AG08395 (cell line): ENCODE measurements at regions not wholly inside any gene's neighbourhood (a gene's known extent, or its start where the extent isn't known, plus 50 kb on each side); places are given as distances from the start of the nearest gene placed in this dataset.

Experiments used
- DNase-seq: peaks from one replicate; pipeline ENCODE4 v3.0.0; 2012; ENCODE audit warnings: mixed read lengths, low spot score

DNA sequence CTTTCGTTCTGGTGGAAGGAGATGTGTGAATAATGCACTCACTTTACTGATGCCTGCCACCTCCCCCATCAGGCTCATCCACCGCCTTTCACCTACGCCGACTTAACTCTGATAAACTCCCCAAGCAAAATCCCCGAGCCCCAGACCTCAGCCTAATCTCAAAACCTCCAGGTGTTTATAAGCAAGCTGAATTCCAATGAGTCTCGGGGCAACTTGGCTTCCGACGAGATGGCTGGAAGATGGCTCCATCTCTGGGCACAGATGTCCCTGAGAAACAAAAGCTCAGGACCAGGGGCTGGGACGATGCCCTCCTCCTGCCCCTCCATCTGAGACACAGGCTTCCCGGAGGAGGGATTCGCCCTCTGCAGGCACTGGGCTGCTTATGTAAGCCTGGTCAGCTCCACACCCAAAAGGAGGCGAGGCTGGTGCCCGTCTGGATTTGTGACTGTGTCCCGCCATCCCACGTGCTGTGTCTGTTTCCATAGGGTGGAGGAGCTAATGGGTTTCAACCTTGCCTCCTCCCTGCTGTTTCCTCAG is 386.4 kb upstream of the TNRC6C start:
- no peak for DNase-seq

DNA sequence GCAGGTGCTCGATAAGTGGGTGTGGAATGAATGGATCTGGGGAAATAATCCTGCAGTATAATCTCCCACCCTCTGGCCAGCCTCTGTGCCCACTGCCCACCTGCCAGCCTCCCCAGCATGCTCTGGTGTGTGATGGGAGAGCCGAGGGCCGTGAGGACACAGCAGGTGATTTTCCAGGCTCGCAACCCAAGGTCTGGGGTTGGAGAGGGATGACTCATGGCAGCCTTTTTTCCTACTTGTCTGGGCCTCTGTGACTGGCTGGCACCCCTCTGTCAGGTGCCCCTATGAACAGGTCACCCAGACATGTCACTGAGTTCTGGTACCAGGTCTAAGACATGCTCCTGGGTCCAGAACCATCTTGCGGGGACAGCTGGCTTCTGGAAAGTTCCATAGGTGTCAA is 385.7 kb upstream of the TNRC6C start:
- no peak for DNase-seq

GRCh38 chr17:77577491-77577890 is 381.0 kb upstream of the TNRC6C start:
- no peak for DNase-seq

DNA sequence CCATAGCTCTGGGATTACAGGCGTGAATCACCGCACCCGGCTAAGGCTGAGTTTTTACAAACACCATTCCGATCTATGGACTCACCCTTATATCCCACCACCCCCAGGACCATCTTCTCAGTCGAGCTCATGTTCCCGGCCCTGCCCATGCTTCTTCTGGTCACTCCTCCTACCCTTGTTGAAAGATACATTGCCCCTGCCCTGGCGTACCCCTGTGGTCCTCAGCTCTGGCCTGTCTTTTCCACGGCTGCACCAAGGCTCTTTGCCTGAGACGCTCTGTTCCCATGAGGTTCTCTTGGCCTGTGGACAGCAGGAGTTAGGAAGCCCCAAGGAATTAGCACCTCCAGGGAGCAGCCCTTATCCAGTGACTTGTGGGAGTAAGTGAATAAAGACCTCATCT is 379.4 kb upstream of the TNRC6C start:
- no peak for DNase-seq

DNA sequence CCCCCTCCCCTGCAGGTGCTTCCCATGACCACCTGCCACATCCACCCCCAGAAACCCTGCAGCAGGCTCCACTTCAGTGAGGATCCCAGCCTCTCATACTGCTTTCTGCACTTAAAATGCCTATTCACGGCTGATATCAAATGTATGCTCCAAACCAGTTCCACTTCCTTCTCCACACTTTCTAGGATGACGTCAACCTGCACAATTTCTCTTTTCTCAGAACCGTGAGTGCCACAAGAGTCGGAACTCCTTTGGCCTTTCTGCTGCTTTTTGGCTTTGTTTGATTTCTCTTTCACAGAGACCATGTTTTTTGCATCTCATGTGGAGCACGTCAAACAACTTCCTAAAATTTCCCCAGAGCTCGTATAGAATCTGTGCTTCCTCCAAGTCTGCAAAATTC is 378.8 kb upstream of the TNRC6C start:
- DNase-seq = no peak

- DNase-seq = no peak
These were observed 377.8 kb upstream of the TNRC6C start for GRCh38 chr17:77580531-77581270.

DNA sequence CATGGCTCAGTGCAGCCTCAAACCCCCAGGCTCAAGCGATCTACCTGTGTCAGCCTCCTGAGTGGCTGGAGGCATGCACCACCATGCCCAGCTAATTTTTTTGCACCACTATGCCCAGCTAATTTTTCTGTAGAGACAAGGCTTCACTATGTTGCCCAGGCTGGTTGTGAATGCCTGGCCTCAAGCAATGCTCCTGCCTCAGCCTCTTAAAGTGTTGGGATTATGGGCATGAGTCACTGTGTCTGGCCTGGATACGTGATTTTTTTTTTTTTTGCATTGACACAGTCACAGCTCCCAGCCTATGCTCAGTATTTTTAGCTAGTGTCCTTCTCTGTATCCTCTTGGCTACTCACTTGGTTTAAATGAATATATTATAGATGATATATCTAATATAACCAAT is 377.0 kb upstream of the TNRC6C start:
- DNase-seq = peak; percentile 46

- no peak for DNase-seq
These were observed 373.2 kb upstream of the TNRC6C start for GRCh38 chr17:77585142-77585860.

DNA sequence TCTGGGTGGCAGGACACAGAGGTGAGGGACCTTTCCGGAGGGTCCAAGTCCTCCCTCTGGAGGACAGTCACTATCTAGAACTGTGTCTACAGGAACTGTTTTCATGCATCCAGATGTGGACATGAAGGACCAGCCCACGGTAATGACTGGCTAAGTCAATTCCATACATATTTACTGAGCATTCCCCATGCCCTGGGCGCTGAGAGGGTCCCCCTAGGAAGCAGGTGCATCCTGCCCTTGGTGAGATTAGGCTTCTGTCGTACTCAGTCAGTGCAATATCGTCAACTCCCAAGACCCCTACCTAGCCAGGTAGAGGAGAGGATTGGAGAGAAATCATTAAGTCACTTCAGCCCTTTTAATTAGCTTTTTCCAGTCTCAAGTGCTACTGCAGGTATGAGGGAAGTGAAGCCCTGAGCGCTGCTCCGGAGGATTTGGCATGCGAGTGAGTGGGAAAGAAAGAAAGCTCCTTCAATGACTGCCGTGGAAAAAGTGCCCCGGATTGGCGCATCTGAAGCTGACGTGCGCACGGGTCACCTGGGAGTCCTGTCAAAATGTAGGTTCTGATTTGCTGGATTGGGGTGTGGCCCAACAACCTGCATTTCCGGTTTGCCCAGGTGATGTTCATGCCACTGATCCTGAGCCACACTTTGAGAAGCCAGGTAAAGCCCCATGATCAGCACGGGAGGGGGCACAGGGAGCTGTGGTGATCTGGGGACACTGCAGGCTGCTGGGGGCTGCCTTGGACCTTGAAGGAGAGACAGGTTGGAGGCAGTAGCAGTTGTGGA is 367.4 kb upstream of the TNRC6C start:
- DNase-seq = no peak

- DNase-seq = no peak
These were observed 366.2 kb upstream of the TNRC6C start for GRCh38 chr17:77592106-77592865.

GRCh38 chr17:77593081-77593480 is 365.4 kb upstream of the TNRC6C start:
- DNase-seq = no peak

GRCh38 chr17:77594416-77595209 is 363.9 kb upstream of the TNRC6C start:
- no peak for DNase-seq

DNA sequence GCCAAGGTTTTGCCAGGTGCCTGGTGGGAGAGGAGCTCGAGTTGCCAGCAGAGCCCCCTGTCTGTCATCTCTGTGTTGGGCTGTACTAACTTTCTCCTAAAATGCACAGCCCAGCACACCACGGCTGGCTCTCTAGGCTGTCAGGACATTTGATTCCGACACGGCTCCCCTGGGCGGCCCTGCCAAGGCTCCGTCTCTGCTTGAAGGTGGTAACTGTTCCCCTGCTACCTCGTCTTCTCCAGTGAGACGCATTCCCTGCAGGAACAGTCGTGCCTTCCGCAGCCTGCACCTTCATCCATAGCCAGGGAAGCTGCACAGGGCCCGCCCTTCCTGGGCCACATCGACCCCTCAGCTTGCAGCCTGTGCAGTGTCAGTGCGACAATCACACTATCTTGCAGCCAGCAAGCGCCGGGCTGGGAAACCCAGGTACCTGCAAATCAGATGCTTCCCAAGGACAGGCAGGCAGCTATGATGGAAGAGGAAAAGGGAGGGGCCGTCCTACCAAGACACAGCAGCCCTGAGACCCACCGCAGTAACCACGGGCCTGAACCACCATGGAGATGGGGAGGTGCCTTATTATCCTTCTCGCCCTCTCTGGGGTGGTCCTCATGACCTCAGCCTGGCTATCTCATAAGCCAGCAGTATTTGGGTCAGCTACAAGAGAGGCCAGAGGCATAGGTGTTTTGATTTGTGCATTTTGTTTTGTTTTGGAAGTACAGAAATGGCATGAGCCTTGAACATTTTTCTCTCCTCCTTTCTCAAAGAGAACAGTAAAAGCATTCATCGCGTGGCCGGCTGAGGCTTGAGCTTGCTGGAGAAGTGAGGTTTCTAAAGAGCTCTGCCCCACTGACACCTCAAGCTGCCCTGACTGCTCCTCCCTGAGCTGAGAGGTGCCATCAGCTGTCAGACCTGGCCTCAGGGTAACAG is 361.7 kb upstream of the TNRC6C start:
- DNase-seq = no peak

GRCh38 chr17:77597418-77598240 is 360.9 kb upstream of the TNRC6C start:
- no peak for DNase-seq

GRCh38 chr17:77598241-77598620 is 360.3 kb upstream of the TNRC6C start:
- DNase-seq = no peak

DNA sequence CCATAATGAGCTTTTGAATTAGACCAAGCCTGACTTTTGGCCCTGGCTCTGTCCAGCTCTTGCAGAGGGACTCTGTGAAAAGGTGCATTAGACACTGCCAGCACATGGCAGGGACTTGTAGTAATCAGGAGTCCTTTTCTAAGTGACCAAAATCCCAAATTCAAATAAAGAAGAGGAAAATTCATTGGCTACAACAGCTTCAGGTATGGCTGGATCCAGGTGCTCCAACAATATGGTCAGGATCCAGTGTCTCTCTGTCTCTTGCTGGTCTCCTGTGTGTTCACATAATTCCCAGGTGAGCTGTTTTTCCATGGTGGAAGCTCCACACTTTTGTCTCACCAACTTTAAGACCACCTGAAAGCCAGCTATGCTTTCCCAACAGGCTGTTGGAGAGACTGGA is 358.8 kb upstream of the TNRC6C start:
- no peak for DNase-seq

GRCh38 chr17:77600346-77600745 is 358.2 kb upstream of the TNRC6C start:
- DNase-seq = no peak

DNA sequence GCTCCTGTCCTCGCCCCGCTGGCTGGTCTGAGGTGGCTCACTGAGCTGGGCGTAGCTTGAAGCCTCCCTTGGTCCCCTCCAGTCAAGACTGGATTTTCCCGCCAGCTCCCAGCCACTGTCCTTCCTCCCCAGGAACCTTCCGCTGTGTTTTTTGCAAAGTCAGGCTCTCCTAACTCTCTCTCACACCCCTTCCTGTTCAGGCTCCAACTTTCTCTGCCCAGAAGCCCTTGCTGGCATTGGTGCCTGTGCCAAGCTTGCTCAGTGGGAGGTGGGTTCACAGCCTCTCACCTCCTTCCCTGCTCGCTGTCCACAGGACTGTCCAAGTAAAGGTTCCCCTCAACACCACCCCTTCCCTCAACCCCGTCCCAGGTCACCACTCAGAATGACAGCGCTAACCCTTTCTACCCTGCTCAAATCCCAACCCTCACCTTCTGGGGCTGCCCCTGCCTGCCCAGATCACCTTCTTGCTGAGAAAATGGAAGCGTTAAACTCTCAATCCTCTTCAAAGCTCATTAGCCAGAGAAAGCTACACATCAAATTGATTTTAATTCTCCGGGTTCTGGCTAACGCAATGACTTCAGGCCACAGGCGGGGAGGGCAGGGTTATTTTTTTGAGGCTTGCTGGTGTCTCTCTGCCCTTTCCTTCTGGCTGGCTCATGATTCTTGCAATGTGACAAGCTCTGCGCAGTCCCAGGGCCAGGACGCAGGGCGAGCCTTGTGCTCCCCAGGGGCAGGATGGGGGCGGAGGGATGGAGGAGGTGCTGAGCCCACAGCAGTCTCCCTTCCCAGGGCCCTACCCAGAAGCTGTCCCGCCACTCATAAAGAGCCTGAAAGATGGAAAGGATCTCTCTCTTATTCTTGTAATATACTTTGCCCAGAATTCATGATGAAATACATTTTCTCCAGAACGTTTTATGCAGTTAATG is 357.2 kb upstream of the TNRC6C start:
- no peak for DNase-seq
